Upper lobe of right lung (tissue), 1 donor: ENCODE measurements at regions not wholly inside any gene's neighbourhood (a gene's known extent, or its start where the extent isn't known, plus 50 kb on each side); places are given as distances from the start of the nearest gene placed in this dataset.
"Not testable (repeated sequence)": the region's sequence is repeated elsewhere in the genome, so short reads cannot be mapped to it uniquely, and the experiment has no call there.

Experiments
- ATAC-seq: fragments of 200-7000 bp; cut with Tn5 transposase; one replicate; pipeline ENCODE4 v1.9.1; 2020; ENCODE audit warnings: mild to moderate bottlenecking, moderate library complexity
- DNase-seq: peaks from one replicate; pipeline ENCODE4 v3.0.0-alpha.2; 2020
- H3K27ac ChIP-seq: fragments of 200-600 bp; one replicate; pipeline ENCODE4 v1.8.0; 2022
- H3K27me3 ChIP-seq: fragments of 200-600 bp; one replicate; pipeline ENCODE4 v1.8.0; 2022; ENCODE audit warnings: mild to moderate bottlenecking
- H3K36me3 ChIP-seq: fragments of 200-600 bp; one replicate; pipeline ENCODE4 v1.8.0; 2022
- H3K4me1 ChIP-seq: fragments of 200-600 bp; one replicate; pipeline ENCODE4 v1.8.0; 2022
- H3K4me3 ChIP-seq: fragments of 200-600 bp; one replicate; pipeline ENCODE4 v1.8.0; 2022; ENCODE audit warnings: mild to moderate bottlenecking
- H3K9me3 ChIP-seq: fragments of 200-600 bp; one replicate; pipeline ENCODE4 v1.8.0; 2022
- intact Hi-C: fragments of 100-400 bp; cut with DNase I; formaldehyde crosslinking; loops from one replicate; pipeline ENCODE4 v1.11.0; 2022
- TF ChIP-seq, protein P1 (sequence below): fragments of 200-600 bp; IDR thresholded peaks from one replicate; pipeline ENCODE4 v1.8.0; 2022; ENCODE audit warnings: antibody characterized with exemption
- donor health status: DM: no; HTN: yes; CAD: no; lungs with severe emphysema.

DNA sequence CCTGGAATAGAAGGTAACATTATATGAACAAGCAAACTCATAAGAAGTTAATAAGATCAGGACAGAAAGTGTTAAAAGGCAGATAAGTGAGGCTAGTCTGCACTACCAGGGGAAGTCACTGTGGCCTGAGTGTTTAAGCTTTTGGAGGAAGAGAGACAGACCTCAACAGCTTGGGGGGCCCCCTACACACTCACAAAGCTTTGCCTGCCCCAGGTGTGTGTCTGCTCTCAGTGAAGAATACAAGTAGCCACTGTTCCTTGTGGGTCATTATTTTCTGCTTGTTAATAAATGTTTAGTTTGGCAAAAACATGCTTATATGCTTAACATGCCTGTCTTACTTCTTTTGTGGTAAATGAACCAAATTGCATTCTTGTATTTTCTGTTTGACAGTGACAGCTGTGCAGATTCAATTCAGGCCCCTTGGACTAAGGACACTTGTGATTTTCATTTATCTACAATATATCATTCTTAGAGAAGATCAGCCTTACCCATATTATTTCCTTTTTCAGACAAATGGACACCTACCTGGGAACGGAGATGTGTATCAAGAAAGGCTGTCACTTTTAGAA is 50.7 kb upstream of the C12orf71 start:
- H3K27ac ChIP-seq, result no peak overlapping the region

GRCh38 chr12:27140478-27140969 is 58.1 kb upstream of the C12orf71 start:
- intact Hi-C loops, result no loop called here
- H3K4me1 ChIP-seq, result peaks cover 5% of the 10 kb centered on the region
- no peak for ATAC-seq
- no peak for DNase-seq
- H3K9me3 ChIP-seq, result no peaks in the 10 kb centered on the region
- no peak overlapping the region for H3K4me3 ChIP-seq
- H3K27ac ChIP-seq, result no peak overlapping the region
- no peaks in the 10 kb centered on the region for H3K36me3 ChIP-seq
- TF ChIP-seq, protein P1, sequence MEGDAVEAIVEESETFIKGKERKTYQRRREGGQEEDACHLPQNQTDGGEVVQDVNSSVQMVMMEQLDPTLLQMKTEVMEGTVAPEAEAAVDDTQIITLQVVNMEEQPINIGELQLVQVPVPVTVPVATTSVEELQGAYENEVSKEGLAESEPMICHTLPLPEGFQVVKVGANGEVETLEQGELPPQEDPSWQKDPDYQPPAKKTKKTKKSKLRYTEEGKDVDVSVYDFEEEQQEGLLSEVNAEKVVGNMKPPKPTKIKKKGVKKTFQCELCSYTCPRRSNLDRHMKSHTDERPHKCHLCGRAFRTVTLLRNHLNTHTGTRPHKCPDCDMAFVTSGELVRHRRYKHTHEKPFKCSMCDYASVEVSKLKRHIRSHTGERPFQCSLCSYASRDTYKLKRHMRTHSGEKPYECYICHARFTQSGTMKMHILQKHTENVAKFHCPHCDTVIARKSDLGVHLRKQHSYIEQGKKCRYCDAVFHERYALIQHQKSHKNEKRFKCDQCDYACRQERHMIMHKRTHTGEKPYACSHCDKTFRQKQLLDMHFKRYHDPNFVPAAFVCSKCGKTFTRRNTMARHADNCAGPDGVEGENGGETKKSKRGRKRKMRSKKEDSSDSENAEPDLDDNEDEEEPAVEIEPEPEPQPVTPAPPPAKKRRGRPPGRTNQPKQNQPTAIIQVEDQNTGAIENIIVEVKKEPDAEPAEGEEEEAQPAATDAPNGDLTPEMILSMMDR, result no peak
- no peaks in the 10 kb centered on the region for H3K27me3 ChIP-seq

More for the DNA sequence above, 50.7 kb upstream of the C12orf71 start:
- Histone ChIP-seq H3K27me3 (no peaks in the 10 kb centered on the region), H3K9me3 (no peaks in the 10 kb centered on the region), H3K4me3 (no peak overlapping the region), H3K4me1 (no peaks in the 10 kb centered on the region), H3K36me3 (no peaks in the 10 kb centered on the region)
- intact Hi-C loops, result no loop called here
- TF ChIP-seq, protein P1, result no peak
- ATAC-seq, result no peak
- no peak for DNase-seq

DNA sequence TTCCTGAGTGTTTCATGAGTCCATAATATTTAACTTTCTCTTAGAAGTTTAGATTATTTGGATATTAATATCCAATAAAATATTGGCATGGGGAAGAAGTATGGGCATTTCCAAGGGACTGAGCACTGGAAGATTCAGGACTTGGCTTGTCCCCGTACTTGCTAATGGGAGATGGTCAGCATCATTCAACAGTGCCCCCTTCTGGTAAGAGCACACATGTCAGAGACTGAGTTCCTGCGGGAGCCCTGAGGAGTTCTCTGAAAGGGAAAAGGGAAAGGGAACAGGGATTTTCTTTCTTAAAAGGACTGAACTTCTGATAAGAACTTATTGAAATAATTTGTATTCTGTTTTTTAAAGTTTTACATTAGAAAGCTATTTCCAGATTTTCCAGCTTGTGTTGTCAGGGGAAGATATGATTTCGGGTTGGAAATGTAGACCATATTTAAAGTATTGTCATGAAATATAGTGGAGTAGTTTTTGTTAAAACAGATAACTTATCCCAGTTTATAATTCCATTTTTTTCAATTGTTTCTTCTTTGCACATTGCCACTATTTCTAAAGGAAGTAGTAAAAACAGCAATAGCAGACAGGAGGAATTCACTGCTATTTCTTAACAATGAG is 59.8 kb upstream of the C12orf71 start:
- TF ChIP-seq, protein P1, result peak; percentile 86
- Histone ChIP-seq H3K27me3 (no peaks in the 10 kb centered on the region), H3K4me3 (no peak overlapping the region), H3K27ac (no peak overlapping the region), H3K9me3 (no peaks in the 10 kb centered on the region), H3K4me1 (peaks cover 5% of the 10 kb centered on the region), H3K36me3 (no peaks in the 10 kb centered on the region)
- DNase-seq, result no peak
- ATAC-seq, result peak; percentile 99
- intact Hi-C loops, result no loop called here

GRCh38 chr12:27143256-27144069 is 61.1 kb upstream of the C12orf71 start:
- no peak for DNase-seq
- Histone ChIP-seq H3K9me3 (no peaks in the 10 kb centered on the region), H3K4me3 (peak overlapping the region; percentile 11), H3K27me3 (no peaks in the 10 kb centered on the region), H3K36me3 (no peaks in the 10 kb centered on the region), H3K27ac (no peak overlapping the region), H3K4me1 (peaks cover 5% of the 10 kb centered on the region)
- TF ChIP-seq, protein P1, result no peak
- ATAC-seq, result peak; percentile 24
- intact Hi-C loops, result no loop called here

- H3K27me3 ChIP-seq, intact Hi-C loops, ATAC-seq: not testable (repeated sequence)
These were observed 63.3 kb upstream of the C12orf71 start for GRCh38 chr12:27145725-27146124.

DNA sequence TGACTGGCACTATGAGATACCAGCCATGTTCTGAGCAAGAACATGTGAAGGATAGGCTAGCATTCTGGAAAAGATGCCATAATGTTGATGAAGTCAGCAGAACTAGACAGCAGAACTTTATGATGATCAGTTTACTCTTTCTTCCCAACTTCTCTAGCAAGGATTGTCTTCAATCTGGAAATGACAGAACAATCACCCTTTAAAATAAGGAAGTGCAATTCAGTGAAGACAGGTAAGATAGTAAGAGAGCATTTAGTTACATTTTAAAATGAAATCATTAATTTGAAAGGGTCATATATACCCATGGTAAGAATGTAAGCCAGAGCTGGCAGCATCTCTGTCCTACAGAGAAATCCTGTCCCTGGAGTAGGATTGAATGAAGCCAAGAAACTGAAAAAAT is 66.0 kb upstream of the C12orf71 start:
- intact Hi-C loops, result no loop called here
- Histone ChIP-seq H3K9me3 (no peaks in the 10 kb centered on the region), H3K4me3 (no peak overlapping the region), H3K36me3 (no peaks in the 10 kb centered on the region), H3K27ac (no peak overlapping the region), H3K4me1 (peaks cover 5% of the 10 kb centered on the region), H3K27me3 (no peaks in the 10 kb centered on the region)
- ATAC-seq (no peak), DNase-seq (no peak)
- TF ChIP-seq, protein P1, result no peak

More at GRCh38 chr12:27145725-27146124, 63.3 kb upstream of the C12orf71 start:
- not testable (repeated sequence) for H3K36me3 ChIP-seq, H3K27ac ChIP-seq, DNase-seq, H3K4me3 ChIP-seq, H3K9me3 ChIP-seq, H3K4me1 ChIP-seq
